MM.1S (cell line): ENCODE measurements at regions not wholly inside any gene's neighbourhood (a gene's known extent, or its start where the extent isn't known, plus 50 kb on each side); places are given as distances from the start of the nearest gene placed in this dataset.

ENCODE experiments used
- EZH2 ChIP-seq: fragments of 300-600 bp; sonication (generic); optimal IDR thresholded peaks from 2 replicates; pipeline ENCODE3; 2017; ENCODE audit warnings: low read depth, mild to moderate bottlenecking, antibody characterized with exemption, low read length, mixed read lengths
- TF ChIP-seq, protein P1 (sequence below): fragments of 300-600 bp; sonication (generic); IDR thresholded peaks from 2 replicates; pipeline ENCODE4 v1.5.1; 2016; ENCODE audit warnings: antibody characterized with exemption, low read length, mixed read lengths

DNA sequence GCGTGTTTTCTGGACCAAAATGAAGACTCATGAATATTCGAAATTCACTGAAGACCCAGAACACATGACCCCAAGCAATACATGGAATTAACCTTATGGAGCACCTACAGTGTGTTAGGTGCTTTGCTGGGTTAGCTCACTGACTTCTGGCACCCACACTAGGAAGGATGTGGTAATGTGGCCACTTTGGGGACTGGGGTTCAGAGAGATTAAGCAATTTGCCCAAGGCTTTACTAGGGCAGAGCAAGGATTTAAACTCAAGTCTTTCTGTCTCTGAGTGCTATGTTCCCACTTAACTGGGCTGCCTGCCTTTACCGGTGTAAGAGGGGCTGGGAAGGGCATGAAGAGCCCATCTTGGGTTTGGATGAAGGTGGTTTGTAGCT, 162.0 kb upstream of the ATP6AP2 start:
- TF ChIP-seq, protein P1, sequence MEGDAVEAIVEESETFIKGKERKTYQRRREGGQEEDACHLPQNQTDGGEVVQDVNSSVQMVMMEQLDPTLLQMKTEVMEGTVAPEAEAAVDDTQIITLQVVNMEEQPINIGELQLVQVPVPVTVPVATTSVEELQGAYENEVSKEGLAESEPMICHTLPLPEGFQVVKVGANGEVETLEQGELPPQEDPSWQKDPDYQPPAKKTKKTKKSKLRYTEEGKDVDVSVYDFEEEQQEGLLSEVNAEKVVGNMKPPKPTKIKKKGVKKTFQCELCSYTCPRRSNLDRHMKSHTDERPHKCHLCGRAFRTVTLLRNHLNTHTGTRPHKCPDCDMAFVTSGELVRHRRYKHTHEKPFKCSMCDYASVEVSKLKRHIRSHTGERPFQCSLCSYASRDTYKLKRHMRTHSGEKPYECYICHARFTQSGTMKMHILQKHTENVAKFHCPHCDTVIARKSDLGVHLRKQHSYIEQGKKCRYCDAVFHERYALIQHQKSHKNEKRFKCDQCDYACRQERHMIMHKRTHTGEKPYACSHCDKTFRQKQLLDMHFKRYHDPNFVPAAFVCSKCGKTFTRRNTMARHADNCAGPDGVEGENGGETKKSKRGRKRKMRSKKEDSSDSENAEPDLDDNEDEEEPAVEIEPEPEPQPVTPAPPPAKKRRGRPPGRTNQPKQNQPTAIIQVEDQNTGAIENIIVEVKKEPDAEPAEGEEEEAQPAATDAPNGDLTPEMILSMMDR = no peak
- TF ChIP-seq EZH2 = no peak
